Right forelimb (tissue), 1 donor: ENCODE measurements at regions not wholly inside any gene's neighbourhood (a gene's known extent, or its start where the extent isn't known, plus 50 kb on each side); places are given as distances from the start of the nearest gene placed in this dataset.
A peak's percentile ranks its signal among the peaks of the same experiment; 100 is the strongest.

Experiments used
- DNase-seq: peaks from one replicate; pipeline ENCODE4 v3.0.0-alpha.2; 2018

DNA sequence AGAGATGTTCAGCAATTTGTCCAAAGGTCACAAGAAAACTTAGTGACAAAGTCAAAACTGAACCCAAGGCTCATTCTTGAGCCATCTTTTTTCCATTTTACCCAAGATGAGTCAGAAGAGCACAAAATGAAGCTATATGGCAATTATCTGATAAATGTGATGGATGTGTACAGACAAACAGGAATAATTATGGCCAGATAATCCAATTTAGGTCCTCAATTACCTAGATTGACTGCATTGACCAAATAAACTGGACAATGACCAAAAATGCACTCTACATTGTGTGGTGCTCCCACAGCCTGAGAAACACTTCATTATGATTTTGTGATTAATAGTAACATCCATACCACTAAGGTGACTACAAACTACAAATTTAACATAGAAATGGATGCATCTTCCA is 1105.8 kb downstream of the IGSF11 start:
- DNase-seq = no peak

DNA sequence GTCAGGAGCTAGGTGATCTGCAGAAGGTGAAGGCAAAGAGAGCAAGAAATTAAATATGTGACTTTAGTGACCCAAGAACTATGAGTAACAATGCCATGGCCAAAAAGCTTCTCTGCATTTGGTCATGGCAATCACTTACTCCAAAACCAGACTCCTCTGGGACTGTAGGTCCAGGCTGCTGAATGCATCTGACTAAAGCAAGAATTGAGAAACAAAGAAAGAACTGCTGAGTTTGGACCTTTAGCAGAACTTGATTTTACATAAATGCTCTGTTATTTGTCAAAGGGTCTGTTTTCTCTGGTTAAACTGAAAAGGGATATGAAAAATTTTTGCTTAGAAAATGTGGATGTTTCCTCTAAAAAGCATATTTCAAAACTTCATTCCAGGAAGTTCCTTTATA is 1102.2 kb downstream of the IGSF11 start:
- DNase-seq = no peak

DNA sequence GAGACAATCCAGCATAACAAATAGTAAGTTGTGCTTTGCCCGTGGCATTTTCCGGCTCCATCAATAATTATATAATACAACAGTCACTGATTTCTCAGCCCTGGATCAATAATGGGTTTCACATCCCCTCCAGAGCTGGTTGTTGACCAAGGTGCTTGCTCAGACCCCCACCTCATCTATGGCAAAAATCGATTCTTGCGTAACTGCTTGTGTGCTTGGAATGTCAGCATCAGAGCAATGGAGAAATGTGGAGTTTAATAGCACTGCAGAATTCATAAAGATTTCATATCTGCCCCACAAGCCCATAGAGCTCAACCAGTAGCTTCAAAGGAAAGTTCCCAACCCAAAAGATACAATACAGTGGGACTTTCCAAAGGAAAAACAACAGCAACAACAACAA is 1098.5 kb downstream of the IGSF11 start:
- DNase-seq = no peak

DNA sequence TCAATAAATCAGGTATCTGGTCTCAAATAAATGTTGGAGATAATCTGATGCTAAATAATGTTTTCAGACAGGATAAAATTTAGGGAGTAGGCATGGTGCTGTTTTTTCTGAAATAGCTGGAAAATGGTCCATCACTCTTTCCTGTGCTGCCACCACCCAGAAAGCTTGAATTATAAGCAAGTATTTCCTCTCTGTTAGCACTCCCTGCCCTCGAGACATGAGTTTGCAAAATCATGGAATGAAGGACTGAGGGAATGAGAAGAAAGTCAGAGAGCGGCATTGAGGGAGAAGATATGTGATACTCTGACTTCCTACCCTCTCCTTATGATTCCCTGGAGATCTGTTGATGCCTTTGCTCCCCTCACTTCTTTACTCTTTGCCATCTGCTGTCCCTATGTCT is 1095.7 kb downstream of the IGSF11 start:
- no peak for DNase-seq

DNA sequence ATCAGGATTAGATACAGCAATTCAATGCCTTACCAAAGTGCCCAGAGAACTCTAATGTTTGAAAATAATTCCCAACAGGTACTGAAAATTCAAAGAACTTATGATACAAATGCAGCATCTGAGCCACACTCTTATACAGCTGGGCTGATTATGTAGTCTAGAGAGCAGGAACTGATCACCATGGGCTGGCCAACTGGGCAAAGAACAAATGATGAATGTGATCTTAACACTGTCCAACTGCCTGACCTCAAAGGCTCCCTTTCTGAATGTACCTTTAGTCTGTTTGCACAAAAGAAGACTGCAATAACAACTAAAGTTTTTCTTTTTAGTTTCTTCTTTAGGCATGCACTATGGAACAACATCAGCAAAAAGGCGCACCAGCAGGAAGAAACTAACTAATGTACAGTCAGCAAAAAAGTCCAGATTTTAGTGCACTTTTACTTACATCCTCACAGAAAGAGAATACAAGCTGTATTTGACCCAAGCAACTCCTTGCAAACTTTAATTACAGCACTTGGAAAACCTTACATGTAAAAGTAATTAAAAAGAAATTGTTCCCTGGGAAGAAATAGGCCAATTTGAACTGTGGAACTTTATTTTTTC is 1095.1 kb downstream of the IGSF11 start:
- DNase-seq = no peak

DNA sequence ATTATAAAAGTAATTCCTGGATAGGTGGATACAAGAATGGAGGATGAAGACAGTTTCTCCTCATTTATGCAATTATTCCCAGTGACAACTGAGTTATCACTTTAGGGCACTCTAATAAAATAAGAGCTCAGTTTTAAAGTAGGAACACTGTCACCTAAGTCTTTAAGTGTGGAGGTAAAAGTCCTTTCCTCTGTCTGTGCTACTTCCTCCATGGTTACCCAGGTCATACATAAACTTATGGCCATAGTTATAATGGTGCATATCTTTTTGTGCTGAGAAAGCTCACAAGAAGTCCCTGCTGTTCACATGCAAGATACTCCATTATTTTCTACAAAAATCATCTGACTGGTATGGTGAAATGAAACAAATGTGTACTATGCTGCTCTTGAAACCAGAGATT is 1093.6 kb downstream of the IGSF11 start:
- DNase-seq = no peak

DNA sequence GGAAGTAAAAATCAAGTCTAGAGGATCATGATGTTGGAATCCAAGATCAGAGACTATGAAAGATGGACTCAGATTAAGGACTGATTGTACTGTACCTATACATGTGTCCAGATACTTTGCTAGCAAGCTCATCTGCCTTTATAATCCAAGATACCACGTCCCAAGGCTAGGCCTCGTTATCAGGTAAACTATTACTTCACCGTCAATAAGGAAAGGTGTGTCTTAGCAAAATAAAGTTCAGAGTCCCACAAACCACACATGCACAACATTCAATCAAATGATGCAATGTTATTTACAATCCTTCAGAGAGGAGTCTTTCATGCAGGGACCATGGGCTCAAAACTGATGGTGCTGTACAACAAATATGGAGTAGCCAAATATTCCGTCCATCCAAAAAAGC is 1092.9 kb downstream of the IGSF11 start:
- no peak for DNase-seq

DNA sequence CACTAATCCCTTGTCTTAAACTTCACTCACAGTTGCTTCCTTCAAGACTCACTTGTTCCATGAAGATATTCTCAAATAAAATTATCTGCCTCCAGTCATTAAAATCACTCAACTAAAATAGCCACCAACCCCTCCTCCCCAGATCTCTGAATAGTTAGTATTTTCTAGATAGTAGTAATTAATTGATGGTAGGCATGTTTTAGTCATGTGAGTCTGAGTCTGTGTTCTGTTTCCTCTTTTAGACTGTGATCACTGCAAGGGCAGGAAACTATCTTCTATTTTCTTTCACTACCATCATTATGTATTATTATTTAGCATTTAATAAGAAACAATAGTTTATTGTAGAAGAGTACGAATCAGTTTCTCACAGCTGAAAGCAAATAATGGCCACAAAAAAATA is 1080.5 kb downstream of the IGSF11 start:
- DNase-seq = no peak

DNA sequence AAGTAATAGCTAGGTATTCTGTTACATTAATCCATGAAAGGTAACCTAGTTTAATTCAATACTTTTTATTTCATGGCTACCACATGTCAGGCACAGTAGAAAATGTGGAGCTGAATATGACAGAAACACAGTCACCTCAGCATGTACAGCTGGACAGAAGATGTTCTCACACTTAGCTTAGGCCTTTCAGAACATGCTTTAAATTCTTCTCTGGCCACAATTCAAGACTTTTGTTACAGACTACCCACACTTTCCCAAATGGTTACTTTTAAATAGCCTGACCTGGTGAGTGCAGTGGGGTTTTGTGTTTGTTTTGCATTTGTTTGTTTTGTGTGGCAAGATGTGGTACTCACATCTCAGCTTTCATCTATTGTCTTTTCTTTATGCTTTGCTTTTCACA is 1079.5 kb downstream of the IGSF11 start:
- no peak for DNase-seq

DNA sequence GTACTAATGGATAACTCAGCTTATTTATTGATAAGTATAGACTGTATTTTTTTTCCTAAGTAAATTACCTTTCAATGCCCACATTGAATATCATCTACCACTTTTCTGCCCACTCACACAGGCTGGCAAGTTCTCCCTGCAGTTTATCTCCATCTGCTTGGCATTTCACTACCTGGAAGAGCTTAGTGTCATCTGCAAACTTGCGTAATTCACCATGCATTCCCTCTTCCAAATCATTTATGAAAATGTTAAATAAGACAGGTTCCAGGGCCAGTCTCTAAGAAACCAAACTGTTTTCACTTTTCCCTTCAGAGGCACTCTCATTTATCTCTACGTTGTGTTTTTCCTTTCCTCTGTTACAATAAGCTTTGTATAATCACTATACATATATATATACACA is 1076.6 kb downstream of the IGSF11 start:
- no peak for DNase-seq

DNA sequence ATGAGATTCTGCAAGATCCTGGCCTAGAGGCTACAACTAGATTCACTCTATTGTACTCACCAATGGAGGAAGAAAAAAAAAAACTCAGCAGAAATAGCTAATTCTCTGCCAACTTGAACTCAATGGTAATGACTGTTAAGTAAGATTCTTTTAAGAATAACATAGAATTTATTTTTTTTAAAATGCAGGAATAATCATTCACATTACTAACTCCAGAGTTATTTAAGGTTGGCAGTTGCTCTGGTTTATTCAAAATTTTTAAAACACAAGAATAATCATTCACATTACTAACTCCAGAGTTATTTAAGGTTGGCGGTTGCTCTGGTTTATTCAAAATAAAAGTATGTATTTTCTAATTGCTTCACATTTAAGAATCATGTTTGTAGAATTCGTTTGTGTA is 1071.9 kb downstream of the IGSF11 start:
- DNase-seq = no peak

DNA sequence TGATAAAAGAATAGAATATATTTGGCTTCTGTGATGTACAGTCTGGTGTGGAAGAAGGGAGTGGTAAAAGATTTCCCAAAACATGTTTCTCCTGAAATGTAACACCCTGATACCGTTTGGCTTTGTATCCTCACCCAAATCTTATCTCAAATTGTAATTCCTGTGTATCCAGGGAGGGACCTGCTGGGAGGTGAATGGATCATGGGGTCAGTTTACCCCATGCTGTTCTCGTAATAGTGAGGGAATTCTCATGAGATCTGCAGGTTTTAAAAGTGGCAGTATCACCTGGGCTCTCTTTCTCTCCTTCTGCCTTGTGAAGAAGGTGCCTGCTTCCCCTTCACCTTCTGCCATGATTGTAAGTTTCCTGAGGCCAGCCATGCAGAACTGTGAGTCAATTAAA is 1070.8 kb downstream of the IGSF11 start:
- DNase-seq = no peak

DNA sequence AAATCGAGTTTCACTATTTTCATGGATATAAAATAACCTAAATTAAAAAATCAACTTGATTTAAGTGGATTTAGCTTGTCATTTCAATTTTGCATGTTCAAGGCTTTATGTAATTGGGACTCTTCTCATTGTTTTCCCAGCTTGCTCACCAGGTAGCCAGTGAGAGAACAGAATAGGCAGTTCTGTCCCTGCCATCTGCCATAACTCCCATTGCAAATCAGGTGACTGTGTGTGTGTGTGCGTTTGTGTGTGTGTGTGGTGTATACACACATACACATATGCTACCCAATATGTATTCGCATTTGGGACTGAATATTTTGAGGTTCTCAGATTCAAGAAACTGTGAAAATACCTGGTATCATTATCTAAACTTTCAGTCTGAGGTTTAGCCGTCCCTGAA is 1069.8 kb downstream of the IGSF11 start:
- no peak for DNase-seq

DNA sequence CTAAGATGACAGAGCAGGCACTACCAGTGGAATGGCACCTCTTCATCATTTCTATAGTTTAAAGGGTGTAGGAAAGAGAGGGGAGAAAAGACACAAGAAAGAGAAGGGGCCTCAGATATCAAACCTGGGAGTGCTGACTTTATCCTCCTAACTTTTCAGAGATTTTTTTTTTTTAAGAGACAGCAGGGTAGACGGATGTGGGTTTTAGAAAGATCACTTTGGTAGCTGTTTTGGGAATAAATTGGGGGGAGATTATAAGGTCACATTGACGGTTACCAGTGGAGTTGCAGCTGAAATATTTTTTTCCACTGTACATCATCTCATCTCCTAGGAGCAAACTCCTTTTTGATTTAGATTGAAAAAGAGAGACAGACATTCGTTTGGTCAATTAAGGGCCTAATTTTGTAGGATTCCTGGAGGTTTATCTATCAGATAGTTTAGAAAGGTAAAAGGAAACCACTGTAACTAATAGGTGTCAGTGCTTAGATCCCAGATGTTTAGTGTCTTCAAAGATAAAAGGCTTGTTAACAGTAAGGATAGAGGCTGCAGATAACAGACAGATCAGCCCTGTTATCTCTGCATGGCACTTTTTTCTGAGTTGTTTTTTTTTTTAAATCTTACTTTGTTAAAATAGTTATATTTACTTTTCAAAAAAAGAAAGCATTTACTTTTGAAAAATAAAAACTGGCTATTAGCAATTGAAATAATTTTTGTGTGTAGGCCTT is 1057.0 kb downstream of the IGSF11 start:
- no peak for DNase-seq

DNA sequence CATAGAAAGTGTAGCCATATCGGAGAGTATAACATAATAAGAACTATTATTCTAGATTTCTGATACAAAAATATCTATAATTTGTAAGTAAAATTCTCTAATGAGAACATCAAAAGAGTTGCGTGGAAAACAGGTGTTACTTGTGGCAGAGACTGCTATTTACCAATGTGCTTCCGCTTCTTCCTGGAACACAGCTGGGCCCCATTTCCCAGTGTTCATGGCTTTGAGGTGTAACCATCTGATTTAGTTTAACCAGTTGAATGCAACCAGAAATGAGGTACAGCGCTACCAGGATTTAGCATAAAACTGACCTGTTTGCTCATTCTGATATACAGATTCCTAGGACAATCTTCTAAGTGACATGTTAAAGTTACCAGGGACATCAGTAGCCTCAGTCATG is 1055.2 kb downstream of the IGSF11 start:
- no peak for DNase-seq

DNA sequence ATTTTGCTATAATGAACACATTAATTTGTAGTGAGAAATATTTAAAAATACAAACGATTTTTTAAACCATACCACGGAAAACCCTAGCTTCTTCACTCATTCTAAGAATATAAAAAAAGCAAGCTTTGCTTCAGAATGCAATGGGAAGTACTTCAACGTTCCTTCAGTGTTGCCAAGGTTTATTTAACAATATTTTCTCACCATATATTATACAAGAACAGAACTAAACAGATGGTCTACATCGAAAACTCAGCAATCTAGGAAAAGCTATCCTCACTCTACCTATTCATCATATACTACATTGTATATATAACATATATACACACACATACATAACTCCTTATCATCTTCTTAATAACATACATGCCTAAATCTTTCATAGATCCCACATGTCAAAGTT is 1047.4 kb downstream of the IGSF11 start:
- no peak for DNase-seq

DNA sequence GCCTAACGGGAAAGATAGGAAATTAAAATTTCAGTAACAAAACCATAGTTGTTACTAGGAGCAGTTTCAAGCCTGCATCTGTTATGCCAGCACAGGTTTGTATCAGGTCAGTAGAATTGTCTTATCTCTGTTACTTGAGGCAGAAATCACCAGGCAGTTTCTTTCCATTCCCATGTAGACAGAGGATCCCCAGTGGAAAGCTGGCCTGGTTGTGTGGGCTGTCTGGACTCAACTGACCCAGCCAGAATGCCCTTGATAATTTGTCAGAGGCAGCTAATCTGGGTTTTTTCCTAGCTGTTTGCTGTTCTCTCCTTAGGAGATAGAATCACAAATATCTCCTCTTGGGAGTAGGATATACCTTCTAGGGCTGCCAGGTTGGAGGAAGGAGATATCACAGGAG is 1044.7 kb downstream of the IGSF11 start:
- no peak for DNase-seq

DNA sequence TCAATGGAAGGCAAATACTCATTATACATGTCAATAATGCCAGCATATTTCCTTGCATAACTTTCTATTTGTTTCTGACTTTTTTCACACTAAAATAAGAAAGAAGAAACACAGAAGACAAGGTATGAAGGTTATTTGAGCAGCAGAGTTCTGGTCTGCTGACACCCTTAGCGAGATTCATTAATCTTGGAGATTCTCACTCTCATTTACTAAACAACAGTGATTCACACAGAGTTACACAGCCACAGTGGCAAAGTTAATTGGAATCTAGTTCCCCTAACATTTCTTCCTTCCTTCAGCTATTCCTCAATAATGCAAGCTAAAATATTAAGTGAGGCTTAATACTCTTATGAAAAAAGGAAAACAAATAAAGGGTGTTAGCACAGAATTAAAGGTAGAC is 1044.0 kb downstream of the IGSF11 start:
- DNase-seq = no peak

DNA sequence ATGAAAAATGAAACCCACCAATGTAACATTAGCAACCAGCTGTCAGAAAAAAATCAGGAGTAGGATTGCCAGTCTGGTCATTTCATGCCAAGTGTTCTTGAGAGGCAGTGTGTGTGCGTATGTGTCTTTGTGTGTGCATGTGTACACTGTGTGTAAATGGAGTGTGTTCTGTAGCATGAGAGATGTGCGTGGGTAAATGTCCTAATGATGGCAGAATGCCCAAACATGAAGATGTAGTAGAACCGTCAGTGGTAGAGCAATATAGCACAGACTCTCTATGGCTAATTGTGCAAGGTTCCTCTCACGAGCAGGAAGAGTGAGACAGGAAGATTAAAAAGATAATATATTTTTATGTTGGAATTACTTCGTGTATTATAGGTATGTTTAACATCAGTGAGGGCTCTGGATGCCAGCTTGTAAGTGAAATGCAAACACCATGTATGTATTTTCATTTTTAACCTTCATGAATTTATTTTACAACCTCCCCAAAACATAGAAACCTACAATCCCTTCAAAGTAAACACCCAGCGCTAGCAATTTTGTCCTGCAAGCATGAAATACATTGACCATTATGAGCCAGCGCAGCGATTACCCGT is 1038.7 kb downstream of the IGSF11 start:
- DNase-seq = no peak

DNA sequence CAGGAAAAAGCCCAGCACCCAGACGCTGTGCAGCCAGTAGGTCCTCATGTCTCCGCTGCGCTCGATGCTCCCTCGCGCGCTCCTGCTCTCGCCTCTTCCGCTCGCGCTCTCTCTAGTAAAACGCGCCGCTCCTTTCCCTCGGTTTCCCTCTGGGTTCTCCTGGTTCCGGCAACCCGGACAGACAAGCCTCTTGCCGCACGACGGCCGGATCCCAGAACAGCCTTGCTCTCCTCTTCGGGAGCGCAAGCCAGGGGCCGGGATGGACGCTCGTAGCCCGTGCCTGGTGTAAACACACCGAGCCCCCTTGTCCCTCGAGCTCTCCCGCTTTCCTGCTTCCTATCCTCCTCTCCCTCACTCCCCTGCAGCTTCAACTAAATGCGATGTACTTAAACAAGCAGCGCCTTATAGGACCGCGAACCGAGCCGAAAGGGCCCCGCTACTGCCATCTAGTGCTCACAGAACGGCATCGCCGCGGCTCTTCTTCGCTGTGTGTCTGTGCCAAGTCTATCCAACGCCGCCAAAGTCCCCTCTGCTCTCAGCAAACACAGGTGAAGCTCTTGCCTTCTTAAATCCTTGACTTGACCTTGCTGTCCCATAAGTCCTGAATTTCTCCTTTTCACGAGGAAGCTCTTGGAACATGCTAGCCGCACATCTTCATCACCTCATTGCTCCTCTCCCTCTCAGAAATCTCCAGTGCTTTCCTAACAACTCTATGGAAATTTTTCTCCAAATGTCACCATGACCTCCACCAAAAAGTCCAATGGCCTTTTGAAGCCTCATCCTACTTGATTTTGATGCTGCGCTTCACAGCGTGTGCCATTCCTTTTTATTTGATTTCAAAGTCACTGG is 1037.2 kb downstream of the IGSF11 start:
- DNase-seq = peak; percentile 87

DNA sequence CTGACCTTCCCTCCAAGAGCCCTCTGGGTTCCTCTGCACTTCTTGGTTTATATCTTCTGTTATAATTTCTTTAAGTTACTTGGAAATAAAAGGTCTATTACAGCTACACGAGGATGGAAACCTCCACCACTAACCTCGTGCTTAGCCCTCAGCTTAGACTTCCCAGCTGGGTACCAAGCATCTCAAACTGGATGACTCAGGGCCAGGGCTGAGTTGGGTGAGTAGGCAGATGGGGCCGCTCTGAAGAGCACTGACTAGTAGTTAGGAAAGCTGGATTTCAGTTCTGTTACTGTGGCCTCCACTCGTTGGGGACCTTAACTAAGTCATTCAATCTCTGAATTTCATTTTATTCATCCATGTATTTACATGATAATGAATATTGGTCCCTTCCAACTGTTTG is 1036.6 kb downstream of the IGSF11 start:
- DNase-seq = no peak

DNA sequence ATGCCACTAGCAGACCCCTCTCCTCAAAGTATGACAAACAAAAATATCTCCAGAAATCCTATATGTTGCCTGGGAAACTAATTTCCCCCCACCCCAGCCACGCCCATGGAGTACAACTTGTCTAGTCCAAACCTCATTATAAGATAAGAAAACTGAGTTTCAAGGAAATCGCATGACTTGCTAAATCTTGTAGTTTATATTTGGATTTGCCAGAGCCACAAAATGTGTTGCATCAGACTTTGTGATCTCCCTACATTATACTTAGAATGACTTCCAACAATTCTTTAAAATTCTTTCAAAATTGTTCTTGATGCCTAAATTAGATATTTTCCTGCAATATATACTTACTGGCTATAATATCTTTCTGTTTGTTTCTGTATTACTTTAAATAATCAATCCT is 1034.4 kb downstream of the IGSF11 start:
- no peak for DNase-seq

DNA sequence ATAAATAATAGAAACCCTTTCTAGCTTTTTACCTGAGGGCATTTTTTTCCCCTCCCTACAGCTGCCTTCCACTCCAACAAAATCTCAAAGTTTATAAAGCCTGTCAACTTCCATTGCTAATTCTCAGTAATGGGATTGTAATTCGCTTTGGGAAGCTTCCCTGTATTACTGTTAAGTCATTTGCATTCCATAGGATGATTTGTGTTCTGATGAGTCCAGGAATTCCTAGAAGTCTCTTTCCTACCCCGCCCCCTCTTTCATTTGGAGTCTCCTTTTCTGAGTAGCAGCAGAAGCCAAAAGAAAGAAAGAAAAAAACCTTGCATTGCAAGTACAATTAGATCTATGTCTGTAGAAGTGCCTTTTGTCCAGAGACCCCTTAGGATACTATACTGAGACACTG is 1033.3 kb downstream of the IGSF11 start:
- DNase-seq = no peak

DNA sequence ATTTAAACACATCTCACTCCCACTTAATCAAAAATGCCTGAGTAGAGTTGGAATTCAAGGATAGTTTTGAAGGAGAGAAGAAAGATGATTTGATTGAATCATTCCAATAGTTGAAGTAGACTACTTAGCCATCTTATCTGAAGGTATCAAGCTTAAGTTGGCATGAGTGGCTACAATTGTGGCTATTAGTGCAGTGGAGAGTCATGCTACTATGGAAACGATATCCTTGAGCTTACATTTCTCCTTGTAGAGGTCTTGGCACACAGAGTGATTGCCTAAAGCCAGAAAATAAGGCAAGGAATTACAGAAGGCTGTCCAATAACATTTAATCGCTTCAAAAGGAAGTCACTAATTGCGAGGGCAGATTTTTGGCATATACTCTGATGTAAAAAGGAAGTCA is 1022.7 kb downstream of the IGSF11 start:
- DNase-seq = no peak
